Loucy (cell line): ENCODE measurements at regions not wholly inside any gene's neighbourhood (a gene's known extent, or its start where the extent isn't known, plus 50 kb on each side); places are given as distances from the start of the nearest gene placed in this dataset.

Experiments
- H2AFZ ChIP-seq: fragments of 200-600 bp; sonication (generic); 2 replicates; pipeline ENCODE4 v1.6.0; 2016; ENCODE audit warnings: antibody characterized with exemption, mild to moderate bottlenecking, low read length, moderate library complexity
- H3F3A ChIP-seq: fragments of 200-600 bp; 2 replicates; pipeline ENCODE4 v1.6.0; 2016; ENCODE audit warnings: antibody characterized with exemption, low read depth, mild to moderate bottlenecking
- H3K27me3 ChIP-seq: fragments of 200-600 bp; sonication (generic); 2 replicates; pipeline ENCODE4 v1.6.1; 2014; ENCODE audit warnings: low read length, mild to moderate bottlenecking; ENCODE audit not compliant: insufficient read depth, poor library complexity, severe bottlenecking
- H3K36me3 ChIP-seq: fragments of 200-600 bp; sonication (generic); 2 replicates; pipeline ENCODE4 v1.6.1; 2016; ENCODE audit warnings: low read length; ENCODE audit not compliant: insufficient read depth
- H3K4me1 ChIP-seq: fragments of 200-600 bp; sonication (generic); 2 replicates; pipeline ENCODE4 v1.5.1; 2014; ENCODE audit warnings: low read length, mild to moderate bottlenecking; ENCODE audit not compliant: insufficient read depth, poor library complexity, severe bottlenecking
- H3K4me2 ChIP-seq: fragments of 200-600 bp; sonication (generic); 2 replicates; pipeline ENCODE4 v1.6.0; 2014; ENCODE audit warnings: antibody characterized with exemption, low read length, low read depth, mild to moderate bottlenecking; ENCODE audit not compliant: poor library complexity, severe bottlenecking
- H3K4me3 ChIP-seq: fragments of 200-600 bp; sonication (generic); 2 replicates; pipeline ENCODE4 v1.5.1; 2014; ENCODE audit warnings: low read length, mild to moderate bottlenecking, mixed read lengths; ENCODE audit not compliant: poor library complexity, severe bottlenecking
- H3K79me2 ChIP-seq: fragments of 200-600 bp; sonication (generic); 2 replicates; pipeline ENCODE4 v1.6.1; 2014; ENCODE audit warnings: low read length; ENCODE audit not compliant: insufficient read depth
- H3K9ac ChIP-seq: fragments of 200-600 bp; sonication (generic); 2 replicates; pipeline ENCODE4 v1.6.0; 2014; ENCODE audit warnings: mild to moderate bottlenecking, low read depth, low read length, moderate library complexity; ENCODE audit not compliant: poor library complexity, severe bottlenecking
- H3K9me2 ChIP-seq: fragments of 200-600 bp; sonication (generic); replicated peaks from 2 replicates; pipeline ENCODE4 v1.6.1; 2016; ENCODE audit warnings: low read depth, low read length, mixed read lengths
- H3K9me3 ChIP-seq: fragments of 200-600 bp; sonication (generic); 2 replicates; pipeline ENCODE4 v1.6.1; 2014; ENCODE audit warnings: mild to moderate bottlenecking, antibody characterized with exemption, low read length, low read depth; ENCODE audit not compliant: insufficient read depth
- H4K20me1 ChIP-seq: fragments of 200-600 bp; sonication (generic); 2 replicates; pipeline ENCODE4 v1.6.0; 2014; ENCODE audit warnings: antibody characterized with exemption, low read length, mild to moderate bottlenecking; ENCODE audit not compliant: insufficient read depth, poor library complexity, severe bottlenecking
- CTCF ChIP-seq: fragments of 200-600 bp; sonication (generic); conservative IDR thresholded peaks from 2 replicates; pipeline ENCODE4 v1.5.1; 2014; ENCODE audit warnings: mild to moderate bottlenecking, antibody characterized with exemption, low read length
- EZH2phosphoT487 ChIP-seq: fragments of 200-600 bp; IDR thresholded peaks from 2 replicates; pipeline ENCODE4 v1.6.1; 2018; ENCODE audit warnings: antibody characterized with exemption, mild to moderate bottlenecking, moderate library complexity, borderline replicate concordance

- no peaks in the 10 kb centered on the region for H3K9me3 ChIP-seq
- H3F3A ChIP-seq: no peaks in the 10 kb centered on the region
- no peaks in the 10 kb centered on the region for H3K79me2 ChIP-seq
- H3K4me2 ChIP-seq: no peak overlapping the region
- H3K4me1 ChIP-seq: no peaks in the 10 kb centered on the region
- TF ChIP-seq CTCF (no peak), EZH2phosphoT487 (no peak)
- no peaks in the 10 kb centered on the region for H3K36me3 ChIP-seq
- H2AFZ ChIP-seq: no peak overlapping the region
- no peak overlapping the region for H3K4me3 ChIP-seq
- H3K9me2 ChIP-seq: no peaks in the 10 kb centered on the region
- no peak overlapping the region for H3K9ac ChIP-seq
- H3K27me3 ChIP-seq: no peaks in the 10 kb centered on the region
- no peaks in the 10 kb centered on the region for H4K20me1 ChIP-seq
These were observed 63.0 kb upstream of the TSC22D2 start for GRCh38 chr3:150345021-150345538.

GRCh38 chr3:150344079-150344759 lies 63.9 kb upstream of the TSC22D2 start:
- H3K4me1 ChIP-seq: no peaks in the 10 kb centered on the region
- no peak overlapping the region for H3K4me2 ChIP-seq
- H3F3A ChIP-seq: no peaks in the 10 kb centered on the region
- no peaks in the 10 kb centered on the region for H3K9me3 ChIP-seq
- TF ChIP-seq EZH2phosphoT487 (no peak), CTCF (no peak)
- H3K36me3 ChIP-seq: no peaks in the 10 kb centered on the region
- H2AFZ ChIP-seq: no peak overlapping the region
- H4K20me1 ChIP-seq: no peaks in the 10 kb centered on the region
- H3K27me3 ChIP-seq: no peaks in the 10 kb centered on the region
- no peak overlapping the region for H3K9ac ChIP-seq
- no peaks in the 10 kb centered on the region for H3K79me2 ChIP-seq
- H3K9me2 ChIP-seq: no peaks in the 10 kb centered on the region
- no peak overlapping the region for H3K4me3 ChIP-seq

GRCh38 chr3:150342896-150343467 lies 65.1 kb upstream of the TSC22D2 start:
- H4K20me1 ChIP-seq: no peaks in the 10 kb centered on the region
- no peaks in the 10 kb centered on the region for H3K9me3 ChIP-seq
- H3K27me3 ChIP-seq: no peaks in the 10 kb centered on the region
- no peak overlapping the region for H3K9ac ChIP-seq
- H3K79me2 ChIP-seq: no peaks in the 10 kb centered on the region
- no peaks in the 10 kb centered on the region for H3K36me3 ChIP-seq
- no peaks in the 10 kb centered on the region for H3K9me2 ChIP-seq
- TF ChIP-seq EZH2phosphoT487 (no peak), CTCF (no peak)
- no peak overlapping the region for H2AFZ ChIP-seq
- no peaks in the 10 kb centered on the region for H3F3A ChIP-seq
- no peaks in the 10 kb centered on the region for H3K4me1 ChIP-seq
- no peak overlapping the region for H3K4me3 ChIP-seq
- no peak overlapping the region for H3K4me2 ChIP-seq
